ENCODE measurements at regions not wholly inside any gene's neighbourhood (a gene's known extent, or its start where the extent isn't known, plus 50 kb on each side); places are given as distances from the start of the nearest gene placed in this dataset.

- TF ChIP-seq EZH2 (IDR thresholded peaks at IDR 0.05; ENCODE audit: borderline replicate concordance, low read length) (no peak), CTCF (IDR thresholded peaks at IDR 0.05; ENCODE audit: low read length) (no peak)
These were observed 720.0 kb upstream of the CNTN5 start for GRCh38 chr11:98300719-98301118.
